GM18951 (cell line): ENCODE measurements at regions not wholly inside any gene's neighbourhood (a gene's known extent, or its start where the extent isn't known, plus 50 kb on each side); places are given as distances from the start of the nearest gene placed in this dataset.
"Not testable (repeated sequence)": the region's sequence is repeated elsewhere in the genome, so short reads cannot be mapped to it uniquely, and the experiment has no call there.

ENCODE experiments used
- POLR2A ChIP-seq: IDR thresholded peaks from 4 replicates; pipeline ENCODE4 v1.6.1; 2011; ENCODE audit warnings: mild to moderate bottlenecking; ENCODE audit not compliant: insufficient read length, insufficient read depth; ENCODE audit errors: extremely low read depth
- in situ Hi-C: fragments of 300-500 bp; cut with MboI; formaldehyde crosslinking; loops from one replicate; pipeline ENCODE4 v1.12.0; 2022; ENCODE audit warnings: low sequenced_read_pairs, mixed read lengths, inconsistent platforms; ENCODE audit not compliant: unreplicated experiment

DNA sequence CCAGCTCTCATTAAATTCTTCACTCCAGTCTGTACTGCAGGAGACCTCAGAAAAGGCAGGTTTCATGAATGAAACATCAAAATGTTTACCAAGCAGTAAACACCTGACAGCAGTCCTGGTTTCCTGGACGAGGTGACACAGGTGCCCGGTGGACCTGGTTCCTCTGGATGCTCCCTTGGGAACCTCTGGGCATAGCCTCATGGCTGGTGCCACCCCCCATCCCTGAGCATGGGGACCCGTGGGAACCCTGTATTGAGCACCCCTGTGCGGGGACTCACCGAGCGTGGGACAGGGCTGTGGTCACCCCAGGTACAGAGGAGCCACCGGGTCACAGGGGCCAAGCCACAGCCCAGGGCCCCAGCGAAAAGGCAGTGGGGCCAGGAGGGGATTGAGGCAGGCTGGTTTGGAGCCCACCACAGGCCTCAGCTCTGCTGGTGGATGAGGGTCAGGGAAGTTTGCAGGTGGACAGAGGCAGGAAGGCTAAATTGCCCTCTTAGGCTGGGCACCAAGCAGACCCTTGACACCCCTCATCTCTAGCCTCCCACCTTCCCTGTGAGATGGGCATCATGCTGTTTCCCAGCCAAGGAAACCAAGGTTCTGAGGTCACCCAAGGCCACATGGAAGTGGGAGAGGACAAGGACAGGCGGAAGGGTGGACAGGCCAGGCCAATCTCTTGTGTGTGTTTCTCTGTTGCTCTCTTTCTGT is 158.4 kb downstream of the PTPRU start:
- in situ Hi-C loops = no loop called here

DNA sequence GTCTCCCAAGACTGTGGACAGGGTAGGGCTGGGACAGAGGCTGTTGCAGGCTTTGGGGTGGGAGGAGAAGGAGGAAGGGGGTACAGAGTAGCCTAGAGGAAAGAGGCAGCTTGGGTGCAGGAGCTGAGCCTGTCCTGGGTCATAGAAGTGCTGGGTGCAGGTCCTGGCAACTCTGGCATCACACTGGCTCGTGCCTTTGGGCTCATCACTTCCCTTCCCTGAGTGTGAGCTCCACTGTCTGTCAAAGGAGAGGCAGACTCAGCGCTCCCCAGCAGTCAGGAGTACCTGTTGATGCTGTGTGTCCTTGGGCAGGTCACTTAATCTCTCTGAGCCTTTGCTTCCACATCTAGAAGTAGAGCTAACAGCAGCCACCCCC is 157.1 kb downstream of the PTPRU start:
- in situ Hi-C loops = no loop called here
- TF ChIP-seq POLR2A = no peak

More for the DNA sequence above, 158.4 kb downstream of the PTPRU start:
- TF ChIP-seq POLR2A = no peak

DNA sequence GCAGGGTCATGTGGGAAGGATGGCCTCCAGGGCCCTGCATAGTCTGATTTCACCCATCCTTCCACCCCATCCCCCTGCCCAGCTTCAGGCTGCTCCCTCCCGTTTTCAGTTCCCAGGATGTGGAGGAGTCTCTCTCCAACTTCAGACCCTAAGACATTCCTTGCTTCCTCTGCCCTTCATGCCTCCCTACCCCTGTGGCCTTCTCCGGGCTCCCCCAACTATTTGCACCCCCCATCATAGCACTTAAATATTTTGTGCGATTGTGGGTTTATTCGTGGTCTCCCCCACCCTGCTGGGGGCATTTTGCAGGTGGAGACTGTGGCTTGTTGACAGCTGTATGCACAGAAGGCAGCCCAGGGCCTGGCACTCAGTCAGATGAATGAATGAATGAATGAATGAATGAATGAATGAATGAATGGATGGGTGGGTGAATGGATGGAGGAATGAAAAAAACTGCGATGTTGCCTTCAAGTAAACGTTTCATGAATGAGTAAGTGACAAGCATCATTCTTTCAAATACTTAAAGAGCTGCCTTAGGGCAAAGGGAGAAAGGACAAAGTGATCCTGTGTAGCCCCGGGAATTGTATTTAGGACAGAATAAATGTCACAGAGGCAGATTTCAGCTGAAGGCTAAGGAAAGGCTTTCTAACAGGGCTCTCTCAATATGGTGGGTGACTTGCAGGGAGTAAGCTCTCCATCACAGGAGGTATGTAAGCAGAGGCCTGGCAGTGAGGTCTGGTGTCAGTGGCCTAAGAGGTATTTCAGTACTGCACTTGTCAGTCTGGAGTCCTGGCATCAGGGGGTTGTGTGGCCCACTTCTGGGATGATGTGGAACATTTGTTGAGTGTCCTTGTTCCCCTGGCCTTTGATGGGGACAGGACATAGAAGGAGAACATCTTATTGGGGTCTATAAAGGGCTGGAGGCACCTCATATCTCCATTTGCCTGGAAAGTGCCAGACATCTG is 156.4 kb downstream of the PTPRU start:
- no peak for TF ChIP-seq POLR2A
- in situ Hi-C loops = no loop called here

DNA sequence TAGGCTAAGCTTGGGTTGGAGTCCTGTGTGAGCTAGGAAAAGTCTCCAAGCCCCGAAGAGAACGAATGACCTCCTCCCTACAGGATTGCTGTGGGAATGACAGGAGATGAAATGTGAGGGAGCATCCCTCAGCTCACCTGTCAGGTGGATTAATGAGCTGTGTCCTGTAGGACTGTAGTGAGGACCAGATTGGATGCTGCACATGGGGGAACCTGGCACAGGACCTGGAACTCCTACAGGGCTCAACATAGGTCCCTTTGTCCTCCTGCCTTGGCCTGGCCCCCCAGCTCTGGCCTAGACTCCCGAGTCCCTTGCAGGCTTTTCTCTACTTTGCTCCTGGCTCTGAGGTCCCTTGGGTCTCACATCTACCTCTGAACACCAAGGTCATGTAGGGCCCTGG is 155.7 kb downstream of the PTPRU start:
- in situ Hi-C loops = no loop called here
- TF ChIP-seq POLR2A = no peak

DNA sequence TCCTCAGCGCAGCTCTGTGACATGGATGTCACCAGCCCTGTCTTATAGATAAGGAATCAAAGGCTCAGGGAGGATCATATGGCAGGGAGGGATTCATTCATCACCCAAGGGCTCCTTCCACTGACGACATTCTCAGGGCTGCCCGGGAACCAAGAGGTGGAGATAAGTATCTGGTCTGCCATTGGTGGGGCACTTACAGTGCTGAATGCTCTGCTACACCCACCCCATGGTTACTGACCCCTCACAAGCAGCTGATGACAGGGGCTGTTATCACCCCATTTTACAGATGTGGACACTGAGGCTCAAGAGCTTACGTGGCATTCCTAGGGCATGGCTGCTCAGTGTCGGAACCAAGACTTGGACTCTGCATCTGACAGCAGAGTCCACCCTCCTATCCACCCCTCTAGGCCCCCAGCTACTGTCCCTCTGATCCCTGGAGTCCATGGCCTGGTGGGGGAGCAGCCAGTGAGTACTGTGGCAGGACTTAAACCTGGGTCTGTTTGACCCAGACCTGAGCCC is 155.1 kb downstream of the PTPRU start:
- TF ChIP-seq POLR2A = no peak

DNA sequence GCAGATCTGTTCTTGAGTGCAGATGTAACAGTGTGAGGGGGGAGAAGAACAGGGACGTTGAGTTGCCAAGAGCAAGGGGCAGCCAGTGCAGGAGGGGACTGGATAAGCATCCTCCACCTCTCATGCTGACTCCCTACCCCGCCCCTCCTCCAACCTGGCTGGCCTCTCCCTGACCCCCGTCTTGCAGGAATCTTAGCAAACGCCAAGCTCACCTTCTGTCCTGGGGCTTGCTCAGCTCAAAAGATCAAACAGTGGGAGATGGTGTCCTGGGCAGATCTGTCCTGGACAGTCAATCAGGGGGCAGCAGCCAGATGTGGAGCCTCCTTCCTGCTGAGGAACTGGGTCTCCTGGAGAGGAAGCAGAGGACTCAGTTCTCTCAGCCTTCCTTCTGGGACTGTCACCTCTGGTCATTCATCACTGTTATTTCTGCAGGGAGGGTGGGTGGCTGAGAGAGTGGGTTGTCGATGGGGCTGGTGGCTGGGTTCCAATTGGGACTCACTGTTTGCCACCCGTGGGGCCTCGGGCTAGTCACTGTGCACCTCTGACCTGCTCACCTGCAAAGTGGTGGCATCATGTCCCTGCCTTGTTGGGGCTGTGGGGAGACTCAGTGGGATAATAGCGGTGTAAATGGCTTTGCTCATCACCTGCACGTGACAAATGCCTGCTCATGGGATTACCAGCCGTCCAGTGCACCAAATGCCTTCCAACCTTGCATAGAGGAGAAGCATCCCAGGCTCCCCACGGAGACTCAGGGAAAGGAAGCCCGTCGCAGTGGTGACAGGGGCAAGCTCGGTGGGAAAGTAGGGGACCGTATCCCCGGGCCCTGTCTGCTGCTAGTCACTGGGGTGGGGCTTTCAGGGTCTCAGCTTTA is 154.4 kb downstream of the PTPRU start:
- no peak for TF ChIP-seq POLR2A
- in situ Hi-C loops = no loop called here

More for the DNA sequence above, 155.1 kb downstream of the PTPRU start:
- in situ Hi-C loops = no loop called here

DNA sequence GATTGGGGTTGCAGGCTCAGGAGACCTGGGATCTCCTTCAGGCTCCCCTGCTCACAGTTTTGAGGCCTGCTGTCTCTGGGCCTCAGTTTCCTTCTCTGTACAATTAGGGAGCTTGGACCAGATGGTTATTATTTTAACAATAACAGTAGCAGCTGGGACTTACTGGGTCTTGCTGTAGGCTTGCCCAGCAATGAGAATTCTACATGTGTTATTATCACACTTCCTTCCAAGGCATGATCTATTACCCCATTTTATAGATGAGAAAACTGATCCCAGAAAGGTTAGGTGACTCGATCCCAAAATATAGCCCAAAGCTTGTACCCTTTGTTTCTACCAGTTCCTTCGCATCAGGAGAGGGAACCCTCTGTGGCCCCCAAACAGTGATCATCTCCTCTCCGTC is 153.8 kb downstream of the PTPRU start:
- in situ Hi-C loops = no loop called here

DNA sequence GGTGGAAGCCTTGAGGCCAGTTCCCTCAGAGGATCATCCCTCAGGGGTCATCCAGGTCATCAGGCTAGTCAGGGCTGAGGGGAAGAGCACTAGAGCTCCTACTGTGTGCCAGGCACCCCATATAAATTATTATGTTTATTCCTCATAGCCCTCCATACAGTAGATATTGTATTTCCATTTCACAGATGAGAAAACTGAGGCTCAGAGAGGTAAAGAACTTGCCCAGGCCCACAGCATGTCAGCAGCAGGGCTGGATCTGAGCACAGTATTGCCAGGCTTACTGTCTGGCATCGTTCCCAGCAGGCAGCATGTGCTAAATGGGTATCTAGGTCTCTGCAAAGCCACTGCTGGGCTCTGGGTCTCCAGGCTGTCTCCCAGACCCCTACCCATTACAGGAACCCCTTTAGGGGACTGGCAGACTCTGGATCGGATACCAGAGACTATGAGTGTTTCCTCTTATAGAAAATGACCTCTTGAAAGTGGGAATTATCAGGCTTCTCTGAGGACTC is 153.3 kb downstream of the PTPRU start:
- in situ Hi-C loops = no loop called here
- TF ChIP-seq POLR2A = no peak

More for the DNA sequence above, 153.8 kb downstream of the PTPRU start:
- no peak for TF ChIP-seq POLR2A

DNA sequence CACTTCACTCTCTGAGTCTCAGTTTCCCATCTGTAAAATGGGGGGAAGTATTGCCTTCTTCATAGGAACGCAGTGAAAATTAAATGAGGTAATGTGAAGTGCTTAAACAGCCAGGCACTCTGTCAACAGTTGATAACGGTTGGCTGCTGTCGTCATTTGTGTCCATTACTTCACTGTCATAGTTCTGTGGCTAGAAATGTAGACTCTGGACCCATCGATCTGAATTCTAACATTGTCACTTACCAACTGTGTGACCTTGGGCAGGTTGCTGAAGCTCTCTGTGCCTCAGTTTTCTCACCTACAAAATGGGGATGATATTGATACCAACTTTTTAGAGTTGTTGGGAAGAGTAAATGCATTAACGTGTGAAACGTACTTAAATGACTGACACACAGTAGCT is 152.6 kb downstream of the PTPRU start:
- no peak for TF ChIP-seq POLR2A
- in situ Hi-C loops = no loop called here

DNA sequence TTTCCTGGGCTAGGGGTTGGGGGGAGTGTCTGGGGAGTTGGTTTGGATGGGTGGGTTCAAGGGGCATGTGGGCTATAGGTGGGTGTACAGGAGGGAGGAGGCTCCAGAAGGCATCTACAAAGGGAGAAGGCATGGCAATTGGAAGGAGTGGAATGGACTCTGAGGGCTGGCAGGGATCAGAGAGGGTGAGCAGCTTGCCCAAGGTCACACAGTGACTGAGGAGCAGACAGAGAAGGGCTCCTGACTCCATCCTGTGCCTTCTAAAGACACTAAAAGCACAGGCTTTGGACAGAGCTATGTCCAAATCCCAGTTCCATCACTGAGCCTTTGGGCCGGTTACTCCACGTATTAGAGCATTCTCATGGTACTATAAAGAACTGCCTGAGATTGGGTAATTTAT is 151.8 kb downstream of the PTPRU start:
- in situ Hi-C loops = no loop called here
- no peak for TF ChIP-seq POLR2A

DNA sequence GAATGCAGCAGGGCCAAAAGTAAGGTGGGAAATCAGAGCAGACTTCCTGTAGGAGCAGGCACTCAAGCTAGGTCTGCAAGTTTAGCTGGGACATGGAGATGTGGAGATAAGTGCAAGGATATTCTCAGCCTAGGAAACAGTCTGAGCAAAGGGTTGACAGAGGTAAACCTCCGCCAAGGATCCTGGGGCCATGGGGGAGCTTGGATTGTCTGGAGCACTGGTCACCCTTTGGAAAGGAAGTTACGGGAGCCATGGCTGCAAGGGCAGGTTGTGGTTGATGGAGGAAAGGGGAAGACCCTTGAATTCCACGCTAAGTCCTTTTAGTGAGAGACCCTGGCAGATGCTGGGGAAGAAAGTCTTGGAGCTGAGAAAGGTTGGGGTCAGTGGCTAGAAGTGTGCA is 150.9 kb downstream of the PTPRU start:
- in situ Hi-C loops = no loop called here
- TF ChIP-seq POLR2A = no peak

DNA sequence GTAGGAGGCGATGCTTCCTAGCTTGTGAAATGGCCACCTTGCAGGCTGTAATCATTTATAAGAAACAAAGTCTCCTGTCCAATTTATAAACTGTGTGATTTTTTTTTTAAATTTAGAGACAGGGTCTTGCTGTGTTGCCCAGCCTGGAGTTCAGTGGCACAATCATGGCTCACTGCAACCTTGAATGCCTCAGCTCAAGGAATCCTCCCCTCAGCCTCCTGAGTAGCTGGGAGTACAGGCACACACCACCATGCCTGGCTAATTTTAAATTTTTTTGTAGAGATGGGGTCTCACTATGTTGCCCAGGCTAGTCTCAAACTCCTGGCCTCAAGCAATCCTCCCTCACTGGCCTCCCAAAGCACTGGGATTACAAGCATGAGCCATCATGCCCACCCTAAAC is 150.1 kb downstream of the PTPRU start:
- in situ Hi-C loops = not testable (repeated sequence)

DNA sequence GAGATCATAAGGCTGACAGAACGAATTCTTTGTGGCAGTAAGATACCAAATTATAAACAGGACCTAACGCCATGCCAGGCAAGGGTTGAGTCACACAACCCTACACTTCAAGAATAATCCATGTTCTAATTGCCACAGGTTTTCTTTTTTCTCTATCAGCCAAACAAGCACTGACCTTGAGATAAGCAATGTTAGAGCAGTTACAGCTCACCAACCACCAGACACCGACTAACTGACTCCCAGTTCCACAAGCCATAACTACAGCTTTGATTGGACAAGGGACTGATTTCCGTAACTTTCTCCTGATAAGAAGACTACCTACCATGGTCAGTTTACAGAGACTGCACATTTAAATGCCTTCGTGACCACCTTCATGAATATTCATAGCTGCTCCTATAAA is 149.6 kb downstream of the PTPRU start:
- in situ Hi-C loops = no loop called here
- no peak for TF ChIP-seq POLR2A
